IPS-11a (cell line): ENCODE measurements at regions not wholly inside any gene's neighbourhood (a gene's known extent, or its start where the extent isn't known, plus 50 kb on each side); places are given as distances from the start of the nearest gene placed in this dataset.
"Not testable (repeated sequence)": the region's sequence is repeated elsewhere in the genome, so short reads cannot be mapped to it uniquely, and the experiment has no call there.

Source experiments
- H3K4me3 ChIP-seq: one replicate; pipeline ENCODE4 v1.5.1; 2013; ENCODE audit warnings: low read depth, low read length, control low read depth

GRCh38 chr14:30064454-30064853, 136.8 kb upstream of the PRKD1 start:
- H3K4me3 ChIP-seq = no peak overlapping the region

GRCh38 chr14:30069536-30069935, 141.9 kb upstream of the PRKD1 start:
- H3K4me3 ChIP-seq = no peak overlapping the region

- H3K4me3 ChIP-seq = not testable (repeated sequence)
Measured at GRCh38 chr14:30072454-30072853, 144.8 kb upstream of the PRKD1 start.

GRCh38 chr14:30077946-30078345, 150.3 kb upstream of the PRKD1 start:
- H3K4me3 ChIP-seq = no peak overlapping the region

GRCh38 chr14:30078811-30079402, 151.3 kb upstream of the PRKD1 start:
- H3K4me3 ChIP-seq = no peak overlapping the region

GRCh38 chr14:30082486-30082885, 154.8 kb upstream of the PRKD1 start:
- no peak overlapping the region for H3K4me3 ChIP-seq

- H3K4me3 ChIP-seq = no peak overlapping the region
Measured at GRCh38 chr14:30084811-30085210, 157.2 kb upstream of the PRKD1 start.

GRCh38 chr14:30085943-30086342, 158.3 kb upstream of the PRKD1 start:
- no peak overlapping the region for H3K4me3 ChIP-seq

- no peak overlapping the region for H3K4me3 ChIP-seq
Measured at GRCh38 chr14:30088620-30089019, 161.0 kb upstream of the PRKD1 start.

GRCh38 chr14:30108975-30109700, 181.5 kb upstream of the PRKD1 start:
- H3K4me3 ChIP-seq = no peak overlapping the region

- H3K4me3 ChIP-seq = no peak overlapping the region
Measured at GRCh38 chr14:30114051-30114450, 186.4 kb upstream of the PRKD1 start.

- no peak overlapping the region for H3K4me3 ChIP-seq
Measured at GRCh38 chr14:30115756-30116155, 188.1 kb upstream of the PRKD1 start.

- no peak overlapping the region for H3K4me3 ChIP-seq
Measured at GRCh38 chr14:30118992-30119640, 191.5 kb upstream of the PRKD1 start.

- H3K4me3 ChIP-seq = no peak overlapping the region
Measured at GRCh38 chr14:30125322-30125979, 197.8 kb upstream of the PRKD1 start.

- H3K4me3 ChIP-seq = no peak overlapping the region
Measured at GRCh38 chr14:30129807-30130206, 202.2 kb upstream of the PRKD1 start.

GRCh38 chr14:30131581-30132097, 204.0 kb upstream of the PRKD1 start:
- H3K4me3 ChIP-seq = no peak overlapping the region

GRCh38 chr14:30132196-30132595, 204.5 kb upstream of the PRKD1 start:
- no peak overlapping the region for H3K4me3 ChIP-seq

- H3K4me3 ChIP-seq = no peak overlapping the region
Measured at GRCh38 chr14:30134936-30135335, 207.3 kb upstream of the PRKD1 start.

- H3K4me3 ChIP-seq = no peak overlapping the region
Measured at GRCh38 chr14:30138567-30138966, 210.9 kb upstream of the PRKD1 start.

GRCh38 chr14:30142216-30142615, 214.6 kb upstream of the PRKD1 start:
- H3K4me3 ChIP-seq = no peak overlapping the region

- H3K4me3 ChIP-seq = no peak overlapping the region
Measured at GRCh38 chr14:30143627-30144026, 216.0 kb upstream of the PRKD1 start.

GRCh38 chr14:30153717-30154116, 226.1 kb upstream of the PRKD1 start:
- no peak overlapping the region for H3K4me3 ChIP-seq
